Ascending aorta (tissue), 2 donors: ENCODE measurements at regions not wholly inside any gene's neighbourhood (a gene's known extent, or its start where the extent isn't known, plus 50 kb on each side); places are given as distances from the start of the nearest gene placed in this dataset.

ENCODE experiments used
- DNase-seq, 2 donors: peaks; one replicate each; pipeline ENCODE4 v3.0.0-alpha.2; 2019; ENCODE audit warnings: low spot score in 2 of 2
- H3K27ac ChIP-seq, 2 donors: fragments of 200-600 bp; sonication (generic); one replicate each; pipeline ENCODE4 v1.5.1; 2016 to 2017; ENCODE audit warnings: mild to moderate bottlenecking in 1 of 2
- H3K27me3 ChIP-seq: fragments of 200-600 bp; sonication (generic); one replicate; pipeline ENCODE4 v1.5.1; 2017
- H3K36me3 ChIP-seq, 2 donors: fragments of 200-600 bp; sonication (generic); one replicate each; pipeline ENCODE4 v1.5.1; 2016
- H3K4me1 ChIP-seq, 2 donors: fragments of 200-600 bp; sonication (generic); one replicate each; pipeline ENCODE4 v1.5.1; 2016 to 2017; ENCODE audit warnings: mild to moderate bottlenecking in 1 of 2
- H3K4me3 ChIP-seq, 2 donors: fragments of 200-600 bp; sonication (generic); one replicate each; pipeline ENCODE4 v1.5.1; 2016 to 2017; ENCODE audit warnings: mild to moderate bottlenecking in 1 of 2
- H3K9me3 ChIP-seq, 2 donors: fragments of 200-600 bp; sonication (generic); one replicate each; pipeline ENCODE4 v1.5.1; 2016
- intact Hi-C: fragments of 100-400 bp; cut with DNase I; formaldehyde crosslinking; loops from one replicate; pipeline ENCODE4 v1.15.1; 2023
- TF ChIP-seq, protein P1 (sequence below), 3 experiments: fragments of 200-600 bp in 2 of 3; fragments of 450-650 bp in 1 of 3; sonication (generic) in 2 of 3; IDR thresholded peaks; one replicate each; pipeline ENCODE4 v1.5.1; 2016 to 2019; ENCODE audit warnings: antibody characterized with exemption in 3 of 3, mild to moderate bottlenecking in 1 of 3, moderate library complexity in 1 of 3

DNA sequence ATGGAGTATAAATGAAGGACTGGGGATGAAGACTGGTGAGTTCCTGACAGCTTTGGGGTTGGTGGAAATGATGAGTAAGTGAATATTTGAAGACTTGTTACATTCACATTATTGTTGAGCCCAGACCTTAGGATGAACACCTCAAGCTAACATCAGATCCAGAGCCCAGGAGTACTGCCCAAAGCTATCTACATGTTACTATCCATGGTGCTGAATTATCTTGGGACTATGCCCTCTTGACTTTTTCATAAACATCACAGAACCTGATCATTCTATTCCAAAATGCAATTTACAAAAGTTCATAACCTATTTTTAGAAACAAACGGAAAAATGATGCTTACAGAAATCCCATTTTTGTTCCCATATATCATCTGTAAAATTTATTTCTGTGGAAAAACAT lies 613.3 kb downstream of the TUSC7 start:
- peaks cover 0 to 4% of the 10 kb centered on the region in 2 donors for H3K9me3 ChIP-seq
- TF ChIP-seq, protein P1, sequence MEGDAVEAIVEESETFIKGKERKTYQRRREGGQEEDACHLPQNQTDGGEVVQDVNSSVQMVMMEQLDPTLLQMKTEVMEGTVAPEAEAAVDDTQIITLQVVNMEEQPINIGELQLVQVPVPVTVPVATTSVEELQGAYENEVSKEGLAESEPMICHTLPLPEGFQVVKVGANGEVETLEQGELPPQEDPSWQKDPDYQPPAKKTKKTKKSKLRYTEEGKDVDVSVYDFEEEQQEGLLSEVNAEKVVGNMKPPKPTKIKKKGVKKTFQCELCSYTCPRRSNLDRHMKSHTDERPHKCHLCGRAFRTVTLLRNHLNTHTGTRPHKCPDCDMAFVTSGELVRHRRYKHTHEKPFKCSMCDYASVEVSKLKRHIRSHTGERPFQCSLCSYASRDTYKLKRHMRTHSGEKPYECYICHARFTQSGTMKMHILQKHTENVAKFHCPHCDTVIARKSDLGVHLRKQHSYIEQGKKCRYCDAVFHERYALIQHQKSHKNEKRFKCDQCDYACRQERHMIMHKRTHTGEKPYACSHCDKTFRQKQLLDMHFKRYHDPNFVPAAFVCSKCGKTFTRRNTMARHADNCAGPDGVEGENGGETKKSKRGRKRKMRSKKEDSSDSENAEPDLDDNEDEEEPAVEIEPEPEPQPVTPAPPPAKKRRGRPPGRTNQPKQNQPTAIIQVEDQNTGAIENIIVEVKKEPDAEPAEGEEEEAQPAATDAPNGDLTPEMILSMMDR (IDR thresholded peaks at IDR 0.05) = no peak
- no peak for DNase-seq
- H3K27ac ChIP-seq = no peak overlapping the region
- no peak overlapping the region for H3K4me3 ChIP-seq
- H3K4me1 ChIP-seq = no peaks in the 10 kb centered on the region
- no peaks in the 10 kb centered on the region for H3K36me3 ChIP-seq
- intact Hi-C loops = no loop called here
- H3K27me3 ChIP-seq = no peaks in the 10 kb centered on the region

DNA sequence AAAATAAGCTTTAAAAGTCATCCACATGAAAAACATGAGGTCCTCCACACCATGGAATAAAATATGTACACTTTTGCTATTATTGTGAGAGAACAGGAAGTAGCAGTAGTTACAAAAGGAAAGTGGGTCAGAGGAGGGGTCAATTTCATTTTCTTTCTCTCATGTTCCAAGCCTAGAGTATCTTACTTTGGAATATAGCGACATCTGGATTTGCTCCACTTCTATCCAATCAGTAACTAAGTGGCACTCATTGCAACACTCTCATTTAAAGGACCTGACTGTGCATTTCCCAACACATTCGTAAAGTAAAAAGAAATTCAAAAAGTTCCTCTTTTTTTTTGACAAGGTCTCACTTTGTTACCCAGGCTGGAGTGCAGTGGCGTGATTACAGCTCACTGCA lies 637.3 kb downstream of the TUSC7 start:
- no peak overlapping the region for H3K27ac ChIP-seq
- no peaks in the 10 kb centered on the region for H3K9me3 ChIP-seq
- no peaks in the 10 kb centered on the region for H3K4me1 ChIP-seq
- no peak overlapping the region for H3K4me3 ChIP-seq
- no peaks in the 10 kb centered on the region for H3K27me3 ChIP-seq
- TF ChIP-seq, protein P1 (IDR thresholded peaks at IDR 0.05) = no peak
- H3K36me3 ChIP-seq = no peaks in the 10 kb centered on the region
- intact Hi-C loops = no loop called here
- DNase-seq = no peak

DNA sequence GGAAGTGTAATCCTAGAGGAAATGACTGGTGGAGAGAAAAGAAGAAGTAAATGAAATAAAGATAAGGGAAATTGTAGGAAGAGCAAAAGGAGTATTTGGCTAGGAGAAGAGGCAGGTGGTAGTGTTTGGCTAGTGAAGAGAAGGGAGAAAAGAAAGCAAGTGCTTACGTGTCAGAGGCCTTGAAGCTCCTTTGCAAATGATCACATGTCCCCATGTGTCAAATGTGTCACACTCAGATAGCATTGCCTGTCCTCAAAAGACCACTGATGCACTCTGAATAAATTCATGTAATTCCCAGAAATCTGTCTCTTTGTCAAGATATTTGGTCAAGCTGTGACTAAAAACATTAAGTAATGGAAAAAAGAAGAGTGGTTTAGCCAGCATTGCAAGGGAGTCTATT lies 639.3 kb downstream of the TUSC7 start:
- Histone ChIP-seq H3K36me3 (no peaks in the 10 kb centered on the region), H3K4me1 (no peaks in the 10 kb centered on the region), H3K9me3 (no peaks in the 10 kb centered on the region), H3K27ac (no peak overlapping the region), H3K27me3 (no peaks in the 10 kb centered on the region), H3K4me3 (no peak overlapping the region)
- TF ChIP-seq, protein P1 (IDR thresholded peaks at IDR 0.05) = no peak
- no peak for DNase-seq
- intact Hi-C loops = no loop called here

DNA sequence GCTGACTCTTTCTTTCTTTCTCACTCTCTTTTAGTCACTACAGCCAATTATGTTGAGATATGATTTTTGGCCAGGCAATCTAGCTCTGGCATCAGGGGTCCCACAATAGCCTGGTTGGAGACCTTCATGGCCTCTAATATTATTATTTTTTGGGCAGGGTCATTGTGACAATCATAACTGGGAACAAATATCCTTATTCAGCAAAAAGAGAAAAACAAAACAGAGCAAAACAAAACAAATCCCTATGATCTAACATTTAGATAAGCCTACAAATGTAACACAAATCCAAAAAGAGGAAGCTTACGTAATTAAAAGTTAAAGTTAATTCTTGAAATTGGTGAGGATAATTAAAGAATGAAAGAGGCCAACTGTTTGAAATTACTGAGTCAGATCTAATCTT lies 640.0 kb downstream of the TUSC7 start:
- Histone ChIP-seq H3K4me1 (no peaks in the 10 kb centered on the region), H3K9me3 (no peaks in the 10 kb centered on the region), H3K4me3 (no peak overlapping the region), H3K27me3 (no peaks in the 10 kb centered on the region), H3K27ac (no peak overlapping the region), H3K36me3 (no peaks in the 10 kb centered on the region)
- intact Hi-C loops = no loop called here
- TF ChIP-seq, protein P1 (IDR thresholded peaks at IDR 0.05) = no peak
- no peak for DNase-seq

DNA sequence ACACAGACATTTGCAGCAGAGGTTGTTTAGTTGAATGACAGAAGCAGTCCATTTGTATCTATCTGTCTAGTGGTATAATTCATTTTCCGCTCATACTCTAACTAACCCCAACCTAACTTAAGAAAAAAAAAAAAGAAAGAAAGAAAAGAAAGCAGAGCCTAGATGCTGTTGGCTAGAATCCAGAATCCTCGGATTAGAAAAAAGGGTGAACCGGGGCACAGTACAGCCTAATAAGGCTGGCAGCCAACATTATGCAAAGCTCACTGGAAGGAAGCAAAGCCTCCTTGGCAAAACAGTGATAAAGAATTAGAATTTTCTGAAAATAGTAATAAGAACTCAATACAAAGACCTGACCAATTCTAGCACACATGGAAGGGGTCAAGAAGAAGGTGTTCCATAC lies 640.8 kb downstream of the TUSC7 start:
- Histone ChIP-seq H3K27ac (no peak overlapping the region), H3K27me3 (no peaks in the 10 kb centered on the region), H3K9me3 (no peaks in the 10 kb centered on the region), H3K4me1 (no peaks in the 10 kb centered on the region), H3K36me3 (no peaks in the 10 kb centered on the region), H3K4me3 (no peak overlapping the region)
- no peak for DNase-seq
- intact Hi-C loops = no loop called here
- TF ChIP-seq, protein P1 (IDR thresholded peaks at IDR 0.05) = no peak

DNA sequence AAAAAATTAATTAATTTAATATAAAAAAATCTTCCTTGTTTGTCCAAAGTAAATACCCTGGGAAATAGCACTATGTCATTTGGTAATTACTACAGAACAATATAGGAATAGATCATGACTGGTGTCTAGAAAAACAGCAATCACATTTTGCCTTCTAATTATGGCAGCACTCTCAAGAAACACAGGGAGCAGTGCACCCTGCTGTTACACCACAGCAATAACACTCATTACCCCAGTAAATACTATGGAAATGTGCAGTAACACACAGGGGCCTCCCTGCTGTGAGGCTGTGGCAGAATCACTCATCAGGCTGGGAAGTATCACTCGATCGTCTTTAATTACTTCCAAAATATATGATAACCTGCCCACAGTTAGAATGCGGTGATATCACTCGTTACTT lies 646.0 kb downstream of the TUSC7 start:
- TF ChIP-seq, protein P1 (IDR thresholded peaks at IDR 0.05) = peak in 1 of 3 experiments; percentile 14
- Histone ChIP-seq H3K27ac (no peak overlapping the region), H3K9me3 (no peaks in the 10 kb centered on the region), H3K4me1 (no peaks in the 10 kb centered on the region), H3K4me3 (no peak overlapping the region), H3K36me3 (no peaks in the 10 kb centered on the region), H3K27me3 (no peaks in the 10 kb centered on the region)
- DNase-seq = no peak
- intact Hi-C loops = no loop called here
